ENCODE measurements at regions not wholly inside any gene's neighbourhood (a gene's known extent, or its start where the extent isn't known, plus 50 kb on each side); places are given as distances from the start of the nearest gene placed in this dataset.
"Not testable (repeated sequence)": the region's sequence is repeated elsewhere in the genome, so short reads cannot be mapped to it uniquely, and the experiment has no call there.

DNA sequence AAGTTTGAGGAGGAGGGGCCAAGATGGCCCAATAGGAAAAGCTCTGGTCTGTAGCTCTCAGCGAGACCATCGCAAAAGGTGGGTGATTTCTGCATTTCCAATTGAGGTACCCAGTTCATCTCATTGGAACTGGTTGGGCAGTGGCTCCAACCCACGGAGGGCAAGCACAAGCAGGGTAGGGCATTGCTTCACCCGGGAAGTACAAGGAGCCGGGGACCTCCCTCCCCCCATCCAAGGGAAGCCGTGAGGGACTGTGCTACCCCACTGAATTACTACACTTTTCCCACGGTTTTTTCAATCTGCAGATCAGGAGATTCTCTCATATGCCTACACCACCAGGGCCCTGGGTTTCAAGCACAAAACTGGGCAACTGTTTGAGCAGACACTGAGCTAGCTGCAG lies 58.0 kb upstream of the EFCAB3 start:
- H3K27ac ChIP-seq = no peak overlapping the region
- H3K4me3 ChIP-seq = no peak overlapping the region
- H3K36me3 ChIP-seq (ENCODE audit: insufficient read depth, low read length) = no peaks in the 10 kb centered on the region
- H3K9me3 ChIP-seq (ENCODE audit: low read depth, low read length) = no peaks in the 10 kb centered on the region
- TF ChIP-seq EZH2 (IDR thresholded peaks at IDR 0.05) (no peak), FOXP2 (optimal IDR thresholded peaks at IDR 0.05; ENCODE audit: control extremely low read depth, extremely low read length, insufficient read depth) (no peak), POLR2AphosphoS5 (IDR thresholded peaks at IDR 0.05; ENCODE audit: borderline replicate concordance, low read depth, low read length) (no peak)
- DNase-seq (ENCODE audit: low read depth, low spot score) = no peak
- H3K9ac ChIP-seq (ENCODE audit: insufficient read length) = no peak overlapping the region

- no peak overlapping the region for H3K4me3 ChIP-seq
- no peak for TF ChIP-seq POLR2AphosphoS5 (IDR thresholded peaks at IDR 0.05; ENCODE audit: borderline replicate concordance, low read depth, low read length)
- TF ChIP-seq FOXP2 (optimal IDR thresholded peaks at IDR 0.05; ENCODE audit: control extremely low read depth, extremely low read length, insufficient read depth) = no peak
- no peak for TF ChIP-seq EZH2 (IDR thresholded peaks at IDR 0.05)
- H3K27ac ChIP-seq = no peak overlapping the region
- DNase-seq (ENCODE audit: low read depth, low spot score) = no peak
- no peak overlapping the region for H3K9ac ChIP-seq (ENCODE audit: insufficient read length)
- no peaks in the 10 kb centered on the region for H3K9me3 ChIP-seq (ENCODE audit: low read depth, low read length)
- H3K36me3 ChIP-seq (ENCODE audit: insufficient read depth, low read length) = no peaks in the 10 kb centered on the region
Observed at GRCh38 chr17:62321451-62321850, 58.9 kb upstream of the EFCAB3 start.

GRCh38 chr17:62319846-62320245 lies 60.5 kb upstream of the EFCAB3 start:
- Histone ChIP-seq H3K36me3 (ENCODE audit: insufficient read depth, low read length) (no peaks in the 10 kb centered on the region), H3K9ac (ENCODE audit: insufficient read length) (no peak overlapping the region), H3K9me3 (ENCODE audit: low read depth, low read length) (no peaks in the 10 kb centered on the region), H3K4me3 (no peak overlapping the region), H3K27ac (no peak overlapping the region)
- DNase-seq (ENCODE audit: low read depth, low spot score) = no peak
- no peak for TF ChIP-seq EZH2 (IDR thresholded peaks at IDR 0.05)
- no peak for TF ChIP-seq POLR2AphosphoS5 (IDR thresholded peaks at IDR 0.05; ENCODE audit: borderline replicate concordance, low read depth, low read length)
- TF ChIP-seq FOXP2 (optimal IDR thresholded peaks at IDR 0.05; ENCODE audit: control extremely low read depth, extremely low read length, insufficient read depth) = no peak

DNA sequence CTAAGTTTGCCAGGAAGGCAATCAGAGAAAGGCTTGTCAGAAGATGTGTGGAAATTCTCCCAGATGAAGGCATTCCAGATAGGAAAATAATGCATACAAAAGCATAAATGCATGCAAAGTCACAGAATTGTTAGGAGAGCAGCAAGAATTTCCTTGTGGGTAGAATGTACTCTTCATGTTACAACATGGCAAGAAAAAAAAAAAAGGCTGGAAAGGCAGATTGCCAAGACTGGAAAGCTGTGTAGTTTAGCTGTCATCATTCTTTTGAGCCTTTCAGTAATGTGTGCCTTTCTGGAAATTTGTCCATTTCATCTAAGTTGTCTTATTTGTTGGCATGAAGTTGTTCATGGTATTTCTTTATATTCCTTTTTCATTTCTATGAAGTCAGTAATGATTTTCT lies 71.0 kb upstream of the EFCAB3 start:
- TF ChIP-seq POLR2AphosphoS5 (IDR thresholded peaks at IDR 0.05; ENCODE audit: borderline replicate concordance, low read depth, low read length) (no peak), EZH2 (IDR thresholded peaks at IDR 0.05) (no peak), FOXP2 (optimal IDR thresholded peaks at IDR 0.05; ENCODE audit: control extremely low read depth, extremely low read length, insufficient read depth) (no peak)
- Histone ChIP-seq H3K9me3 (ENCODE audit: low read depth, low read length) (no peaks in the 10 kb centered on the region), H3K27ac (no peak overlapping the region), H3K9ac (ENCODE audit: insufficient read length) (no peak overlapping the region), H3K4me3 (no peak overlapping the region), H3K36me3 (ENCODE audit: insufficient read depth, low read length) (no peaks in the 10 kb centered on the region)
- no peak for DNase-seq (ENCODE audit: low read depth, low spot score)

DNA sequence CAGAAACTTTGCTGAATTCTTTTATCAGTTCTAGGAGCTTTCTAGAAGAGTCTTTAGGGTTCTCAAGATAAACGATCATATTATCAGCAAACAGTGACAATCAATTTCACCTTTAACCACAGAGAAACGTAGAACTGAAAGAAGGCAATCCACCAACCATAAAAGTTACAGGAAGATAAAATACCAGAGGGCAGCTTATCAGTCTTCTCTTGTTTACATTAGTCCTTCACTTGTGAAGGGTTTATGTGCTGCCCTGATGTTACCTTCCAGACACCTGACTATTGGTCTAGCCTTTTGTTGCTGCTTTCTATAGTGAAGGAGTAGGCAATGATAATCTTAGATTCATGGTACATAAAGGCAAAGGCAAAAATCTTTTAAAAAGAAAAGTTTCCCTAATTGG lies 73.2 kb upstream of the EFCAB3 start:
- Histone ChIP-seq H3K36me3 (ENCODE audit: insufficient read depth, low read length) (no peaks in the 10 kb centered on the region), H3K4me3 (no peak overlapping the region), H3K27ac (no peak overlapping the region), H3K9ac (ENCODE audit: insufficient read length) (no peak overlapping the region), H3K9me3 (ENCODE audit: low read depth, low read length) (no peaks in the 10 kb centered on the region)
- DNase-seq (ENCODE audit: low read depth, low spot score) = no peak
- TF ChIP-seq EZH2 (IDR thresholded peaks at IDR 0.05) = no peak
- no peak for TF ChIP-seq FOXP2 (optimal IDR thresholded peaks at IDR 0.05; ENCODE audit: control extremely low read depth, extremely low read length, insufficient read depth)
- no peak for TF ChIP-seq POLR2AphosphoS5 (IDR thresholded peaks at IDR 0.05; ENCODE audit: borderline replicate concordance, low read depth, low read length)

GRCh38 chr17:62303476-62303875 lies 76.9 kb upstream of the EFCAB3 start:
- Histone ChIP-seq H3K4me3 (no peak overlapping the region), H3K27ac (no peak overlapping the region), H3K9me3 (ENCODE audit: low read depth, low read length) (no peaks in the 10 kb centered on the region), H3K36me3 (ENCODE audit: insufficient read depth, low read length) (no peaks in the 10 kb centered on the region), H3K9ac (ENCODE audit: insufficient read length) (no peak overlapping the region)
- TF ChIP-seq POLR2AphosphoS5 (IDR thresholded peaks at IDR 0.05; ENCODE audit: borderline replicate concordance, low read depth, low read length) = no peak
- TF ChIP-seq EZH2 (IDR thresholded peaks at IDR 0.05) = no peak
- no peak for TF ChIP-seq FOXP2 (optimal IDR thresholded peaks at IDR 0.05; ENCODE audit: control extremely low read depth, extremely low read length, insufficient read depth)
- DNase-seq (ENCODE audit: low read depth, low spot score) = no peak

GRCh38 chr17:62300697-62301096 lies 79.7 kb upstream of the EFCAB3 start:
- Histone ChIP-seq H3K4me3 (no peak overlapping the region), H3K9ac (ENCODE audit: insufficient read length) (no peak overlapping the region), H3K9me3 (ENCODE audit: low read depth, low read length) (no peaks in the 10 kb centered on the region), H3K36me3 (ENCODE audit: insufficient read depth, low read length) (no peaks in the 10 kb centered on the region), H3K27ac (no peak overlapping the region)
- TF ChIP-seq POLR2AphosphoS5 (IDR thresholded peaks at IDR 0.05; ENCODE audit: borderline replicate concordance, low read depth, low read length) = no peak
- no peak for TF ChIP-seq EZH2 (IDR thresholded peaks at IDR 0.05)
- TF ChIP-seq FOXP2 (optimal IDR thresholded peaks at IDR 0.05; ENCODE audit: control extremely low read depth, extremely low read length, insufficient read depth) = no peak
- DNase-seq (ENCODE audit: low read depth, low spot score) = no peak

GRCh38 chr17:62275290-62275689 lies 105.1 kb upstream of the EFCAB3 start:
- not testable (repeated sequence) for DNase-seq (ENCODE audit: low read depth, low spot score); H3K9me3 ChIP-seq (ENCODE audit: low read depth, low read length); H3K36me3 ChIP-seq (ENCODE audit: insufficient read depth, low read length); H3K27ac ChIP-seq; H3K9ac ChIP-seq (ENCODE audit: insufficient read length); H3K4me3 ChIP-seq

GRCh38 chr17:62268361-62268760 lies 112.0 kb upstream of the EFCAB3 start:
- H3K9ac ChIP-seq (ENCODE audit: insufficient read length); H3K36me3 ChIP-seq (ENCODE audit: insufficient read depth, low read length); H3K27ac ChIP-seq; H3K9me3 ChIP-seq (ENCODE audit: low read depth, low read length); DNase-seq (ENCODE audit: low read depth, low spot score); H3K4me3 ChIP-seq: not testable (repeated sequence)

- not testable (repeated sequence) for H3K4me3 ChIP-seq; H3K9ac ChIP-seq (ENCODE audit: insufficient read length); H3K9me3 ChIP-seq (ENCODE audit: low read depth, low read length); DNase-seq (ENCODE audit: low read depth, low spot score); H3K27ac ChIP-seq; H3K36me3 ChIP-seq (ENCODE audit: insufficient read depth, low read length)
Observed at GRCh38 chr17:62264974-62265373, 115.4 kb upstream of the EFCAB3 start.

GRCh38 chr17:62255791-62256190 lies 124.6 kb upstream of the EFCAB3 start:
- not testable (repeated sequence) for H3K36me3 ChIP-seq (ENCODE audit: insufficient read depth, low read length); H3K9me3 ChIP-seq (ENCODE audit: low read depth, low read length); H3K27ac ChIP-seq; H3K9ac ChIP-seq (ENCODE audit: insufficient read length); H3K4me3 ChIP-seq; DNase-seq (ENCODE audit: low read depth, low spot score)

GRCh38 chr17:62242076-62242475 lies 138.3 kb upstream of the EFCAB3 start:
- not testable (repeated sequence) for H3K4me3 ChIP-seq; H3K27ac ChIP-seq; H3K9ac ChIP-seq (ENCODE audit: insufficient read length); DNase-seq (ENCODE audit: low read depth, low spot score); H3K9me3 ChIP-seq (ENCODE audit: low read depth, low read length); H3K36me3 ChIP-seq (ENCODE audit: insufficient read depth, low read length)

DNA sequence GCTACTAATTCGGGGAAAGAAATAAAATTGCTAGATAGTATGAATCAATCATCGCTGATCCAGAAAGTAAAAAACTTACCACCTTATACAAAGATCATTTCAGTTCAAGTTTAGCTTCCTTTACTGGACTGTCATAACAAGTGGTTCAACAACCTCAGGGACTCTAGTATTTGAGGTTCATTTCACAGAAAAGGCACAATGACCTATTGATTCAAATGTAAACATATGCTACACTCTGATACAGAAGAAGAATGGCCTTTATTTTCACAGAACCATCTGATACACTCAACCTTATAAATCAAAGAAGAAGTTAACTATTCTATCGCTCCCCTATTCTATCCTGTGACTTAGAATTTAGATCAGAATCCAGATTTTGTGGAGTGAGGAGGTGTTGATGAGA lies 140.8 kb upstream of the EFCAB3 start:
- not testable (repeated sequence) for H3K9ac ChIP-seq (ENCODE audit: insufficient read length); H3K4me3 ChIP-seq; DNase-seq (ENCODE audit: low read depth, low spot score); H3K36me3 ChIP-seq (ENCODE audit: insufficient read depth, low read length); H3K9me3 ChIP-seq (ENCODE audit: low read depth, low read length); H3K27ac ChIP-seq

Measured in SK-N-MC (cell line).